IMR-90 (cell line): ENCODE measurements at regions not wholly inside any gene's neighbourhood (a gene's known extent, or its start where the extent isn't known, plus 50 kb on each side); places are given as distances from the start of the nearest gene placed in this dataset.

Experiments
- ATAC-seq: fragments of 200-7000 bp; cut with Tn5 transposase; 2 replicates; pipeline ENCODE4 v1.9.1; 2020; ENCODE audit warnings: low read depth, mild to moderate bottlenecking, moderate library complexity
- BruUV-seq: library from RNA; stranded (reverse); fragments of 400-500 nt; replicated peaks from 2 replicates; lab custom pipeline; 2021; lab: Mats Ljungman, UMichigan
- CTCF ChIA-PET: fragments of 300-600 bp; formaldehyde crosslinking; extraction: SDS; loops from one replicate; lab custom pipeline; 2021; ENCODE audit warnings: antibody characterized with exemption; lab: Yijun Ruan, JAX
- POLR2A ChIA-PET: fragments of 300-600 bp; sonication (Branson Sonifier 250); formaldehyde crosslinking; loops from one replicate; lab custom pipeline; 2022; ENCODE audit warnings: antibody characterized with exemption; ENCODE audit not compliant: unreplicated experiment; lab: Charles Lee
- DNase-seq: peaks from one replicate; pipeline ENCODE4 v3.0.0; 2013
- H2AFZ ChIP-seq: replicated peaks from 2 replicates; pipeline ENCODE3; 2013; ENCODE audit warnings: low read length, mild to moderate bottlenecking; ENCODE audit not compliant: poor library complexity
- H2AK5ac ChIP-seq: 2 replicates; pipeline ENCODE4 v1.6.1; 2013; ENCODE audit warnings: low read depth, low read length, inconsistent platforms
- H2AK9ac ChIP-seq: replicated peaks from 2 replicates; pipeline ENCODE3; 2013; ENCODE audit warnings: mild to moderate bottlenecking, low read depth, low read length, moderate library complexity; ENCODE audit not compliant: poor library complexity
- H2BK120ac ChIP-seq: 2 replicates; pipeline ENCODE4 v1.6.1; 2013; ENCODE audit warnings: low read depth, low read length, inconsistent platforms
- H2BK15ac ChIP-seq: 3 replicates; pipeline ENCODE4 v1.6.1; 2013; ENCODE audit warnings: low read depth, low read length, inconsistent platforms
- H2BK20ac ChIP-seq: 2 replicates; pipeline ENCODE4 v1.6.1; 2013; ENCODE audit warnings: low read depth, mild to moderate bottlenecking, inconsistent platforms, low read length, moderate library complexity
- H2BK5ac ChIP-seq: 2 replicates; pipeline ENCODE4 v1.6.1; 2013; ENCODE audit warnings: mild to moderate bottlenecking, low read depth, low read length, inconsistent platforms; ENCODE audit not compliant: poor library complexity, severe bottlenecking
- H3K14ac ChIP-seq: replicated peaks from 2 replicates; pipeline ENCODE4 v1.6.1; 2013; ENCODE audit warnings: low read depth, low read length, inconsistent platforms
- H3K18ac ChIP-seq: 2 replicates; pipeline ENCODE4 v1.6.1; 2013; ENCODE audit warnings: low read depth, low read length, control low read depth
- H3K23ac ChIP-seq: 2 replicates; pipeline ENCODE4 v1.6.1; 2013; ENCODE audit warnings: low read depth, low read length, inconsistent platforms
- H3K27ac ChIP-seq: 2 replicates; pipeline ENCODE4 v1.5.1; 2013; ENCODE audit warnings: mild to moderate bottlenecking, control low read depth, low read length; ENCODE audit not compliant: insufficient read depth
- H3K27me3 ChIP-seq: 2 replicates; pipeline ENCODE4 v1.6.1; 2013; ENCODE audit warnings: low read length; ENCODE audit not compliant: control insufficient read depth, insufficient read depth
- H3K36me3 ChIP-seq: 2 replicates; pipeline ENCODE4 v1.6.1; 2013; ENCODE audit warnings: low read length, mixed read lengths; ENCODE audit not compliant: control insufficient read depth, insufficient read depth
- H3K4ac ChIP-seq: 2 replicates; pipeline ENCODE4 v1.6.1; 2013; ENCODE audit warnings: low read depth, low read length, inconsistent platforms
- H3K4me1 ChIP-seq: 2 replicates; pipeline ENCODE4 v1.6.1; 2013; ENCODE audit warnings: low read length, mixed read lengths; ENCODE audit not compliant: control insufficient read depth, insufficient read depth
- H3K4me2 ChIP-seq: 2 replicates; pipeline ENCODE4 v1.6.1; 2013; ENCODE audit warnings: low read depth, mild to moderate bottlenecking, control low read depth, low read length, moderate library complexity
- H3K4me3 ChIP-seq: 2 replicates; pipeline ENCODE4 v1.5.1; 2013; ENCODE audit warnings: low read depth, mild to moderate bottlenecking, control low read depth, low read length, moderate library complexity; ENCODE audit not compliant: insufficient read depth
- H3K56ac ChIP-seq: 2 replicates; pipeline ENCODE4 v1.6.1; 2013; ENCODE audit warnings: low read length, inconsistent platforms; ENCODE audit not compliant: insufficient read depth; ENCODE audit errors: extremely low read depth
- H3K79me1 ChIP-seq, 2 experiments: 2 replicates each; pipeline ENCODE4 v1.6.1; 2013; ENCODE audit warnings: low read length in 2 of 2, inconsistent platforms in 1 of 2, low read depth in 1 of 2
- H3K9ac ChIP-seq: 2 replicates; pipeline ENCODE4 v1.6.1; 2013; ENCODE audit warnings: low read depth, low read length, control low read depth
- H3K9me1 ChIP-seq: 2 replicates; pipeline ENCODE4 v1.6.1; 2013; ENCODE audit warnings: low read length, inconsistent platforms; ENCODE audit not compliant: insufficient read depth
- H3K9me3 ChIP-seq: 2 replicates; pipeline ENCODE4 v1.6.1; 2013; ENCODE audit warnings: low read length; ENCODE audit not compliant: control insufficient read depth, insufficient read depth
- H4K20me1 ChIP-seq: 2 replicates; pipeline ENCODE4 v1.6.1; 2013; ENCODE audit warnings: low read length, inconsistent platforms; ENCODE audit not compliant: insufficient read depth
- H4K5ac ChIP-seq: 2 replicates; pipeline ENCODE4 v1.6.1; 2013; ENCODE audit warnings: mild to moderate bottlenecking, low read depth, low read length, control low read depth
- H4K8ac ChIP-seq, 2 experiments: 2 replicates each; pipeline ENCODE4 v1.6.1; 2013; ENCODE audit warnings: low read depth in 2 of 2, low read length in 2 of 2, control low read depth in 1 of 2, inconsistent platforms in 1 of 2
- H4K91ac ChIP-seq: 2 replicates; pipeline ENCODE4 v1.6.1; 2013; ENCODE audit warnings: low read depth, low read length, inconsistent platforms; ENCODE audit not compliant: insufficient read depth
- CTCF ChIP-seq: conservative IDR thresholded peaks from 2 replicates; pipeline ENCODE4 v1.5.1; 2012; ENCODE audit warnings: mild to moderate bottlenecking, low read depth, low read length, improper control_type of control experiment
- MAFK ChIP-seq: IDR thresholded peaks from 2 replicates; pipeline ENCODE4 v1.6.1; 2012; ENCODE audit warnings: low read depth, low read length, improper control_type of control experiment
- WGBS, 2 experiments: methylation state at CpG; one replicate each; pipeline versions ENCODE4 v1.1.5 to v1.1.7; 2013; ENCODE audit warnings: missing lambda C conversion rate in 2 of 2; ENCODE audit not compliant: insufficient read length in 1 of 2; ENCODE audit errors: extremely low coverage in 2 of 2; 5-methylcytosine and 5-hydroxymethylcytosine counted together
- dilution Hi-C: fragments of 300-500 bp; cut with HindIII; formaldehyde crosslinking; loops from one replicate; pipeline ENCODE4 v1.14.3; 2018; ENCODE audit warnings: low sequenced_read_pairs; ENCODE audit not compliant: unreplicated experiment
- in situ Hi-C: fragments of 300-500 bp; cut with MboI; formaldehyde crosslinking; loops from 3 replicates; pipeline ENCODE4 v1.14.3; 2019; ENCODE audit warnings: low sequenced_read_pairs, inconsistent platforms, mixed read lengths
- intact Hi-C: fragments of 100-400 bp; cut with micrococcal nuclease; formaldehyde crosslinking; loops from 2 replicates; pipeline ENCODE4 v1.10.0; 2022

GRCh38 chr5:130350131-130350530 lies 445.9 kb downstream of the CHSY3 start:
- no peak overlapping the region for H3K23ac ChIP-seq
- no peak overlapping the region for H2BK5ac ChIP-seq
- dilution Hi-C loops (no loop called here), in situ Hi-C loops (no loop called here), intact Hi-C loops (no loop called here)
- no peak overlapping the region for H2AFZ ChIP-seq
- POLR2A ChIA-PET: no interaction called here
- ATAC-seq: no peak
- H3K36me3 ChIP-seq: no peaks in the 10 kb centered on the region
- no peak for DNase-seq
- H2BK120ac ChIP-seq: no peak overlapping the region
- no peak overlapping the region for H2AK5ac ChIP-seq
- H3K27me3 ChIP-seq: no peaks in the 10 kb centered on the region
- no peak overlapping the region for H3K4me2 ChIP-seq
- H4K5ac ChIP-seq: no peak overlapping the region
- H3K79me1 ChIP-seq: no peaks in the 10 kb centered on the region
- no peak overlapping the region for H2BK20ac ChIP-seq
- no TSS peak for BruUV-seq
- H3K4ac ChIP-seq: no peak overlapping the region
- H3K9me1 ChIP-seq: no peaks in the 10 kb centered on the region
- no CpG with 5 or more reads among the region's 8 CpGs for WGBS, 2 experiments
- H3K18ac ChIP-seq: no peak overlapping the region
- no peak overlapping the region for H2AK9ac ChIP-seq
- H3K56ac ChIP-seq: no peak overlapping the region
- no peak overlapping the region for H3K14ac ChIP-seq
- no peaks in the 10 kb centered on the region for H4K20me1 ChIP-seq
- no peak overlapping the region for H3K27ac ChIP-seq
- no peak overlapping the region for H4K91ac ChIP-seq
- no peak overlapping the region for H2BK15ac ChIP-seq
- no peak overlapping the region for H3K9ac ChIP-seq
- H3K4me3 ChIP-seq: no peak overlapping the region
- CTCF ChIA-PET: no interaction called here
- no peaks in the 10 kb centered on the region for H3K4me1 ChIP-seq
- TF ChIP-seq CTCF (no peak), MAFK (no peak)
- H4K8ac ChIP-seq: no peak overlapping the region
- peaks cover 5% of the 10 kb centered on the region; the same call in 1 of the 2 replicates for H3K9me3 ChIP-seq
